Keratinocyte (primary cell): ENCODE measurements at regions not wholly inside any gene's neighbourhood (a gene's known extent, or its start where the extent isn't known, plus 50 kb on each side); places are given as distances from the start of the nearest gene placed in this dataset.

Experiments used
- EZH2 ChIP-seq: IDR thresholded peaks from one replicate; pipeline ENCODE4 v1.6.1; 2012; ENCODE audit warnings: inconsistent platforms, mild to moderate bottlenecking, low read length, moderate library complexity
- TF ChIP-seq, protein P1 (sequence below), 3 experiments: IDR thresholded peaks in 1 of 3; conservative IDR thresholded peaks in 1 of 3; optimal IDR thresholded peaks in 1 of 3; 2 replicates in 2 of 3; 3 replicates in 1 of 3; pipeline versions ENCODE3 to v1.5.1; 2011; ENCODE audit warnings: low read length in 3 of 3, mild to moderate bottlenecking in 3 of 3, moderate library complexity in 2 of 3, control low read depth in 1 of 3, inconsistent platforms in 1 of 3; ENCODE audit not compliant: insufficient read depth in 2 of 3; ENCODE audit errors: extremely low read depth in 1 of 3

DNA sequence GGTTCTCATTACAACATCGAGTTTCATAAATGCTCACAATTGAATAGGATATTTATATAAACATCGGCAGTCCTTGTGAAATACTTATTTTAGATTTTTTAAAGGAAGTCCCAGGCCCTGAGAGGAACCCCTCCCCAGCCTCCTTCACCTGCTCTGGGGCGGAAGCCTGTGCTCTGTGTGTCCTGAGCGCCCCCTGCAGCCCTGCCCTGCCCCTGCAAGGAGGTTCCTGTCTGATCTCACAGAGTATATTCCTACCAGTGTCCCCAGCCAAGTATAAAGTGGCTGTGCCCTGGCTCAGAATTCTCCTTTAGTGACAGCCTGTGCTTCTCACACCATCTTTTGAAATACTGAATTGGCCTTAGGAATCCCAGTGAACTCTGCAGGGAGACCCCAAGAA lies 659.5 kb downstream of the TMEM121 start:
- TF ChIP-seq, protein P1, sequence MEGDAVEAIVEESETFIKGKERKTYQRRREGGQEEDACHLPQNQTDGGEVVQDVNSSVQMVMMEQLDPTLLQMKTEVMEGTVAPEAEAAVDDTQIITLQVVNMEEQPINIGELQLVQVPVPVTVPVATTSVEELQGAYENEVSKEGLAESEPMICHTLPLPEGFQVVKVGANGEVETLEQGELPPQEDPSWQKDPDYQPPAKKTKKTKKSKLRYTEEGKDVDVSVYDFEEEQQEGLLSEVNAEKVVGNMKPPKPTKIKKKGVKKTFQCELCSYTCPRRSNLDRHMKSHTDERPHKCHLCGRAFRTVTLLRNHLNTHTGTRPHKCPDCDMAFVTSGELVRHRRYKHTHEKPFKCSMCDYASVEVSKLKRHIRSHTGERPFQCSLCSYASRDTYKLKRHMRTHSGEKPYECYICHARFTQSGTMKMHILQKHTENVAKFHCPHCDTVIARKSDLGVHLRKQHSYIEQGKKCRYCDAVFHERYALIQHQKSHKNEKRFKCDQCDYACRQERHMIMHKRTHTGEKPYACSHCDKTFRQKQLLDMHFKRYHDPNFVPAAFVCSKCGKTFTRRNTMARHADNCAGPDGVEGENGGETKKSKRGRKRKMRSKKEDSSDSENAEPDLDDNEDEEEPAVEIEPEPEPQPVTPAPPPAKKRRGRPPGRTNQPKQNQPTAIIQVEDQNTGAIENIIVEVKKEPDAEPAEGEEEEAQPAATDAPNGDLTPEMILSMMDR (optimal IDR thresholded peaks at IDR 0.05 in 1 of 3, IDR thresholded peaks at IDR 0.05 in 1 of 3, conservative IDR thresholded peaks at IDR 0.05 in 1 of 3; ENCODE audit: extremely low read depth in 1 of 3, insufficient read depth in 2 of 3, low read length in 3 of 3), result no peak
- no peak for TF ChIP-seq EZH2
